H1 (cell line): ENCODE measurements at regions not wholly inside any gene's neighbourhood (a gene's known extent, or its start where the extent isn't known, plus 50 kb on each side); places are given as distances from the start of the nearest gene placed in this dataset.

Experiments used
- CTCF ChIA-PET: fragments of 300-600 bp; sonication (Branson Sonifier 250); formaldehyde crosslinking; loops from one replicate; lab custom pipeline; 2021; ENCODE audit not compliant: partially characterized antibody; lab: Charles Lee
- POLR2A ChIA-PET: fragments of 300-600 bp; sonication (Branson Sonifier 250); formaldehyde crosslinking; loops from one replicate; lab custom pipeline; 2021; ENCODE audit warnings: inconsistent platforms; ENCODE audit not compliant: partially characterized antibody; lab: Charles Lee
- DNase-seq, 2 experiments: peaks; one replicate each; pipeline versions ENCODE4 v3.0.0 to v3.0.0-alpha.2; 2010 to 2022; ENCODE audit warnings: low spot score in 2 of 2, low read depth in 1 of 2, mixed read lengths in 1 of 2
- FAIRE-seq: peaks from 2 replicates; lab custom pipeline; 2011; peaks lifted over from hg19 to GRCh38; lab: Jason Lieb, UNC
- H2AFZ ChIP-seq: 2 replicates; pipeline ENCODE4 v1.8.1; 2012; ENCODE audit warnings: low read length, inconsistent platforms
- H2AK5ac ChIP-seq: 2 replicates; pipeline ENCODE4 v1.6.1; 2013; ENCODE audit warnings: low read depth, low read length
- H2BK120ac ChIP-seq: replicated peaks from 2 replicates; pipeline ENCODE3; 2013; ENCODE audit warnings: low read depth, low read length, inconsistent platforms
- H2BK12ac ChIP-seq: 2 replicates; pipeline ENCODE4 v1.6.1; 2013; ENCODE audit warnings: low read depth, low read length
- H2BK15ac ChIP-seq: 2 replicates; pipeline ENCODE4 v1.6.1; 2013; ENCODE audit warnings: low read length
- H2BK20ac ChIP-seq: 2 replicates; pipeline ENCODE4 v1.6.1; 2013; ENCODE audit warnings: low read length
- H2BK5ac ChIP-seq: 2 replicates; pipeline ENCODE4 v1.6.1; 2013; ENCODE audit warnings: low read depth, low read length
- H3K14ac ChIP-seq: 2 replicates; pipeline ENCODE4 v1.6.1; 2013; ENCODE audit warnings: inconsistent platforms; ENCODE audit not compliant: insufficient read length
- H3K18ac ChIP-seq: 2 replicates; pipeline ENCODE4 v1.6.1; 2013; ENCODE audit warnings: low read length; ENCODE audit errors: extremely low read depth
- H3K23ac ChIP-seq: 2 replicates; pipeline ENCODE4 v1.6.1; 2013; ENCODE audit warnings: inconsistent platforms; ENCODE audit not compliant: insufficient read length
- H3K23me2 ChIP-seq: 2 replicates; pipeline ENCODE4 v1.6.1; 2013; ENCODE audit warnings: low read depth, low read length
- H3K27ac ChIP-seq: 2 replicates; pipeline ENCODE4 v1.6.1; 2011; ENCODE audit warnings: low read depth, low read length, inconsistent platforms
- H3K27me3 ChIP-seq, 4 experiments: replicated peaks in 1 of 4; 1 replicate in 1 of 4; 2 replicates in 3 of 4; pipeline versions ENCODE4 v1.6.1 to v1.8.1; 2011 to 2013; ENCODE audit warnings: low read length in 3 of 4, mild to moderate bottlenecking in 3 of 4, inconsistent platforms in 2 of 4, mixed read lengths in 2 of 4, moderate library complexity in 1 of 4; ENCODE audit not compliant: control insufficient read depth in 3 of 4, insufficient read depth in 3 of 4; ENCODE audit errors: extremely low read depth in 1 of 4
- H3K36me3 ChIP-seq, 4 experiments: 2 replicates each; pipeline versions ENCODE4 v1.6.1 to v1.8.1; 2011 to 2013; ENCODE audit warnings: mild to moderate bottlenecking in 4 of 4, low read length in 3 of 4, moderate library complexity in 2 of 4, control low read depth in 1 of 4, inconsistent platforms in 1 of 4; ENCODE audit not compliant: insufficient read depth in 4 of 4, control insufficient read depth in 2 of 4
- H3K4ac ChIP-seq: replicated peaks from 2 replicates; pipeline ENCODE3; 2013; ENCODE audit warnings: low read length, low read depth, mixed read lengths, inconsistent platforms; ENCODE audit not compliant: insufficient read length
- H3K4me1 ChIP-seq, 4 experiments: replicated peaks in 1 of 4; 1 replicate in 1 of 4; 2 replicates in 3 of 4; pipeline versions ENCODE4 v1.6.1 to v1.8.1; 2011 to 2013; ENCODE audit warnings: low read length in 3 of 4, inconsistent platforms in 2 of 4, mixed read lengths in 1 of 4; ENCODE audit not compliant: insufficient read depth in 4 of 4, control insufficient read depth in 3 of 4
- H3K4me2 ChIP-seq, 2 experiments: 2 replicates each; pipeline versions ENCODE4 v1.6.1 to v1.8.1; 2011 to 2013; ENCODE audit warnings: low read depth in 2 of 2, low read length in 2 of 2, control low read depth in 1 of 2, inconsistent platforms in 1 of 2, mild to moderate bottlenecking in 1 of 2; ENCODE audit not compliant: insufficient read depth in 1 of 2
- H3K4me3 ChIP-seq, 4 experiments: fragments of 200-600, 300-600 bp in 1 of 4; sonication (generic), shearing (Covaris generic), sonication (Bioruptor Twin) in 1 of 4; 2 replicates each; pipeline versions ENCODE4 v1.5.1 to v1.8.1; 2011 to 2016; ENCODE audit warnings: low read length in 4 of 4, low read depth in 3 of 4, control low read depth in 2 of 4, inconsistent platforms in 2 of 4, mild to moderate bottlenecking in 2 of 4, mixed read lengths in 1 of 4, moderate library complexity in 1 of 4; ENCODE audit not compliant: insufficient read depth in 2 of 4; ENCODE audit errors: extremely low read depth in 1 of 4
- H3K56ac ChIP-seq: replicated peaks from 2 replicates; pipeline ENCODE3; 2013; ENCODE audit warnings: low read depth, mild to moderate bottlenecking, mixed read lengths, low read length, inconsistent platforms; ENCODE audit not compliant: insufficient read length
- H3K79me1 ChIP-seq: 2 replicates; pipeline ENCODE4 v1.6.1; 2013; ENCODE audit warnings: low read depth, low read length, control low read depth
- H3K79me2 ChIP-seq, 2 experiments: 2 replicates each; pipeline versions ENCODE4 v1.6.1 to v1.8.1; 2012 to 2013; ENCODE audit warnings: low read length in 2 of 2, mild to moderate bottlenecking in 2 of 2, inconsistent platforms in 1 of 2; ENCODE audit not compliant: insufficient read depth in 2 of 2, control insufficient read depth in 1 of 2
- H3K9ac ChIP-seq, 4 experiments: replicated peaks in 1 of 4; 1 replicate in 1 of 4; 2 replicates in 3 of 4; pipeline versions ENCODE4 v1.6.1 to v1.8.1; 2011 to 2013; ENCODE audit warnings: low read depth in 3 of 4, low read length in 3 of 4, control low read depth in 2 of 4, mild to moderate bottlenecking in 2 of 4, moderate library complexity in 2 of 4, inconsistent platforms in 1 of 4; ENCODE audit errors: extremely low read depth in 1 of 4
- H3K9me3 ChIP-seq, 2 experiments: 2 replicates each; pipeline versions ENCODE4 v1.6.1 to v1.8.1; 2012 to 2013; ENCODE audit warnings: mild to moderate bottlenecking in 2 of 2, moderate library complexity in 2 of 2, control low read depth in 1 of 2, inconsistent platforms in 1 of 2, low read depth in 1 of 2, low read length in 1 of 2, mixed read lengths in 1 of 2; ENCODE audit not compliant: insufficient read depth in 2 of 2
- H4K20me1 ChIP-seq, 2 experiments: replicated peaks in 1 of 2; 2 replicates each; pipeline versions ENCODE3 to v1.8.1; 2011 to 2013; ENCODE audit warnings: inconsistent platforms in 2 of 2, low read length in 2 of 2, mild to moderate bottlenecking in 1 of 2; ENCODE audit not compliant: insufficient read depth in 2 of 2, control insufficient read depth in 1 of 2
- H4K5ac ChIP-seq: 2 replicates; pipeline ENCODE4 v1.6.1; 2013; ENCODE audit warnings: low read length, low read depth, mixed read lengths, inconsistent platforms; ENCODE audit not compliant: insufficient read length
- H4K8ac ChIP-seq: 2 replicates; pipeline ENCODE4 v1.8.0; 2013; ENCODE audit warnings: mild to moderate bottlenecking, moderate library complexity, low read length, inconsistent platforms; ENCODE audit not compliant: insufficient read depth; ENCODE audit errors: extremely low read depth
- H4K91ac ChIP-seq: replicated peaks from 2 replicates; pipeline ENCODE3; 2013; ENCODE audit warnings: low read length, mixed read lengths, inconsistent platforms; ENCODE audit not compliant: insufficient read length
- ATF2 ChIP-seq: IDR thresholded peaks from 2 replicates; pipeline ENCODE4 v1.6.1; 2012; ENCODE audit warnings: low read length, inconsistent platforms
- BCL11A ChIP-seq, 2 experiments: IDR thresholded peaks; one replicate each; pipeline ENCODE4 v1.6.1; 2011; ENCODE audit warnings: low read depth in 2 of 2, low read length in 2 of 2, mild to moderate bottlenecking in 2 of 2
- CBX5 ChIP-seq: fragments of 300-800, 300-1000 bp; sonication (generic); IDR thresholded peaks from 2 replicates; pipeline ENCODE4 v1.7.1; 2016; ENCODE audit warnings: antibody characterized with exemption, low read length, low read depth
- CTCF ChIP-seq, 3 experiments: IDR thresholded peaks; 1 replicate in 2 of 3; 2 replicates in 1 of 3; pipeline versions ENCODE4 v1.5.1 to v1.6.1; 2011; ENCODE audit warnings: low read length in 3 of 3, mild to moderate bottlenecking in 3 of 3, inconsistent platforms in 2 of 3, low read depth in 1 of 3, moderate library complexity in 1 of 3; ENCODE audit not compliant: insufficient read depth in 1 of 3; ENCODE audit errors: control extremely low read depth in 1 of 3
- JUN ChIP-seq: IDR thresholded peaks from 2 replicates; pipeline ENCODE4 v1.6.1; 2011; ENCODE audit warnings: low read depth, mild to moderate bottlenecking, improper control_type of control experiment, low read length
- MAFK ChIP-seq: IDR thresholded peaks from 2 replicates; pipeline ENCODE4 v1.6.1; 2012; ENCODE audit warnings: low read depth, mild to moderate bottlenecking, improper control_type of control experiment, low read length
- NANOG ChIP-seq: IDR thresholded peaks from 2 replicates; pipeline ENCODE4 v1.6.1; 2011; ENCODE audit warnings: low read length, low read depth, mild to moderate bottlenecking, inconsistent platforms; ENCODE audit not compliant: insufficient read depth, poor library complexity, severe bottlenecking
- RXRA ChIP-seq: IDR thresholded peaks from 2 replicates; pipeline ENCODE4 v1.6.1; 2011; ENCODE audit warnings: low read depth, mild to moderate bottlenecking, low read length, moderate library complexity; ENCODE audit not compliant: insufficient read depth
- SRF ChIP-seq: IDR thresholded peaks from 2 replicates; pipeline ENCODE4 v1.6.1; 2011; ENCODE audit warnings: mild to moderate bottlenecking, low read depth, low read length, moderate library complexity
- TAF1 ChIP-seq: IDR thresholded peaks from 2 replicates; pipeline ENCODE4 v1.6.1; 2011; ENCODE audit warnings: mild to moderate bottlenecking, low read depth, low read length
- YY1 ChIP-seq: IDR thresholded peaks from 2 replicates; pipeline ENCODE4 v1.6.1; 2011; ENCODE audit warnings: low read depth, mild to moderate bottlenecking, low read length
- WGBS, 2 experiments: shearing (Covaris generic) in 1 of 2; methylation state at CpG; one replicate each; pipeline versions ENCODE4 v1.1.6 to v1.1.7; 2013 to 2015; ENCODE audit warnings: low lambda C conversion rate in 2 of 2, mixed read lengths in 2 of 2, inconsistent platforms in 1 of 2, low coverage in 1 of 2, missing lambda C conversion rate in 1 of 2; ENCODE audit not compliant: insufficient replicate concordance in 2 of 2, insufficient coverage in 1 of 2, insufficient read length in 1 of 2; ENCODE audit errors: extremely low coverage in 1 of 2, missing lambda C conversion rate in 1 of 2; 5-methylcytosine and 5-hydroxymethylcytosine counted together

GRCh38 chrX:6694977-6695376, 160.1 kb upstream of the VCX3A start:
- no peaks in the 10 kb centered on the region for H3K36me3 ChIP-seq
- no peak overlapping the region for H3K4me2 ChIP-seq
- no peaks in the 10 kb centered on the region for H3K27me3 ChIP-seq
- no peak overlapping the region for H2BK20ac ChIP-seq
- H3K27ac ChIP-seq = no peak overlapping the region
- H2AFZ ChIP-seq = no peak overlapping the region
- H3K23ac ChIP-seq = no peak overlapping the region
- DNase-seq (no peak), FAIRE-seq (no peak)
- H2BK5ac ChIP-seq = no peak overlapping the region; the same call in 1 of the 2 replicates
- no peak overlapping the region for H3K4ac ChIP-seq
- no peak overlapping the region for H3K9ac ChIP-seq
- peaks cover 2 to 9% (median 5%) of the 10 kb centered on the region in 4 experiments; a peak in 4 of 7 replicates for H3K4me1 ChIP-seq
- no peak overlapping the region for H3K4me3 ChIP-seq
- WGBS, 2 experiments = 72% methylated on average over 4 of the region's 4 CpGs; no CpG with 5 or more reads in 1 of the 2 experiments
- H3K56ac ChIP-seq = no peak overlapping the region
- H2BK12ac ChIP-seq = no peak overlapping the region
- H4K5ac ChIP-seq = no peak overlapping the region
- no peak overlapping the region for H2BK15ac ChIP-seq
- no peaks in the 10 kb centered on the region for H3K23me2 ChIP-seq
- peak overlapping the region; percentile 55 for H2BK120ac ChIP-seq
- no peak overlapping the region for H3K14ac ChIP-seq
- no peaks in the 10 kb centered on the region for H3K79me1 ChIP-seq
- H2AK5ac ChIP-seq = no peak overlapping the region
- H3K9me3 ChIP-seq = no peaks in the 10 kb centered on the region
- no peaks in the 10 kb centered on the region for H3K79me2 ChIP-seq
- H3K18ac ChIP-seq = no peak overlapping the region; the same call in 1 of the 2 replicates
- ChIA-PET CTCF (no interaction called here), POLR2A (no interaction called here)
- H4K20me1 ChIP-seq = no peaks in the 10 kb centered on the region
- H4K91ac ChIP-seq = peak overlapping the region; percentile 5
- H4K8ac ChIP-seq = no peak overlapping the region
- TF ChIP-seq MAFK = no peak
- no peak for TF ChIP-seq JUN
- no peak for TF ChIP-seq RXRA
- no peak for TF ChIP-seq YY1
- no peak for TF ChIP-seq CTCF (IDR thresholded peaks at IDR 0.05; ENCODE audit: control extremely low read depth in 1 of 3, insufficient read depth in 1 of 3, low read depth in 1 of 3, low read length in 3 of 3)
- TF ChIP-seq SRF = no peak
- TF ChIP-seq BCL11A (IDR thresholded peaks at IDR 0.05; ENCODE audit: low read depth in 2 of 2, low read length in 2 of 2) = no peak
- no peak for TF ChIP-seq ATF2
- no peak for TF ChIP-seq CBX5
- TF ChIP-seq NANOG = no peak
- TF ChIP-seq TAF1 = no peak
